ENCODE measurements at regions not wholly inside any gene's neighbourhood (a gene's known extent, or its start where the extent isn't known, plus 50 kb on each side); places are given as distances from the start of the nearest gene placed in this dataset.
"Not testable (repeated sequence)": the region's sequence is repeated elsewhere in the genome, so short reads cannot be mapped to it uniquely, and the experiment has no call there.

DNA sequence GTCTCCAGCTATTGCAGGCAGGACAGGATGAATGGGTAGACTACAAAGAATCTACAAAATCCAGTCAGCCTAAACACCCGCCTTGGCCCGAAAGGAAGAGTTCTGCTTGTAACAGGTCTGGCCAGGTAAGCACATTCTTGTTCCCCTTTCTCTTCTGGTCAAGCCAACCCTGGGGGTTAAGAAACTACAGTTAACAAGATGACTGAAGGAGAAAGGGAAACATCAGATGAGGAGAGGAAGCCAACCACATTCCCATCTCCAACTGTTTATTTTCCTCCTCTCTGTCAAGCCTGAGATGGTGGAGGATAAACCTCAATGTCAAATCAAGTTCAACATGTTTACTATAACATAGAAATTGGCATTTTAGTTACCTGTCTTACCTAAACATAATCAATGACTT lies 198.9 kb downstream of the IPMK start:
- DNase-seq (ENCODE audit: low read depth in 2 of 3, low spot score in 1 of 3), result no peak

DNA sequence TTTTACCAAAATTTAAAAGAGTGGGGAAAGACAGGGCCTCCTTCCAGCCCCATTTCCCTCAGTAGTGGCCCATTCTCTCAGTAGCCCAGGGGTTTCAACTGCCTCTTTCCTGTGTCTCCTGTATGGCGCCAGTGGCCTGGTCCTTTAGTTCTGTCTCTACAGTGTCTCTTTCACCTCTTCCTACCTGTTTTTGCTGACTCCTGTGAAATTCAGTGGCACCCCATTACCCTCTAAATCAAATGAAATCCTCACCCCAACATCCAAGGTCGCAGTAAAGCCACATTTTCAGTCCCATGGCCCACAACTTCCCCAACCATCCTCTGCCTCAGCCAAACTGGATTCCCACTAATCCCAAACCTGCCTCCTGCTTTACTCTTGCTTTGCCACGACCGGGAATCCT lies 200.7 kb downstream of the IPMK start:
- DNase-seq (ENCODE audit: low read depth in 2 of 3, low spot score in 1 of 3), result no peak

DNA sequence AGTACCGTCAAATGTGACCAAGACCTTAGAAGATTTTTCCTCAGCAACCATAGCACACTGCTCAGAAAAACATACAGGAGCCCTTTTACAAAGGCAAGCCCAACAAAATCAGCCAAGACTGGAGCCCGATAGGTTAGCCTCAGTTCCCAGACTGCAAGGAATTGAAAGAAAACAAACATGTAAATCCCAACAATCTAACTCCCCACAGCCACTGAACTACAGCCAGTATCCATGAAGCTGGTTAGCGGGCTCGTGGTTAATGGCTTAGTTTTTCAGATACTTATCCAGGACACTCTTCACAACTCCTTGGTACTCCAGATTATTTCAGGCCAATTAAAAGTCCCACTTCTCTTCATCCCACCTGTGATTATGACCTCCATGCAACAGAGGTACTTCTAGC lies 201.6 kb downstream of the IPMK start:
- no peak for DNase-seq (ENCODE audit: low read depth in 2 of 3, low spot score in 1 of 3)

DNA sequence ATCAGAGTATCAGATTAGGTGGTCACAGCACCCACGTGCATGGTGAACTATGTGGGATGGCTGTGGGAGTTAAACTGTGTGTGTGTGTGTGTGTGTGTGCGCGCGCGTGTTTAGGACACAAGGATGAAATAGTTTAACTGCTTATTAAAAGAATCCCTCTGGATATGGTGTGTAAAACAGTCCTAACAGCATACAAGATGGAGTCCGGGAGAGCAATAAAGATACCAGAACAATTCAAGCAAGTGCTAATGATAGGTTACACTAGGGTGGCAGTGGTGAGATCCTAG lies 202.2 kb downstream of the IPMK start:
- no peak for DNase-seq (ENCODE audit: low read depth in 2 of 3, low spot score in 1 of 3)

DNA sequence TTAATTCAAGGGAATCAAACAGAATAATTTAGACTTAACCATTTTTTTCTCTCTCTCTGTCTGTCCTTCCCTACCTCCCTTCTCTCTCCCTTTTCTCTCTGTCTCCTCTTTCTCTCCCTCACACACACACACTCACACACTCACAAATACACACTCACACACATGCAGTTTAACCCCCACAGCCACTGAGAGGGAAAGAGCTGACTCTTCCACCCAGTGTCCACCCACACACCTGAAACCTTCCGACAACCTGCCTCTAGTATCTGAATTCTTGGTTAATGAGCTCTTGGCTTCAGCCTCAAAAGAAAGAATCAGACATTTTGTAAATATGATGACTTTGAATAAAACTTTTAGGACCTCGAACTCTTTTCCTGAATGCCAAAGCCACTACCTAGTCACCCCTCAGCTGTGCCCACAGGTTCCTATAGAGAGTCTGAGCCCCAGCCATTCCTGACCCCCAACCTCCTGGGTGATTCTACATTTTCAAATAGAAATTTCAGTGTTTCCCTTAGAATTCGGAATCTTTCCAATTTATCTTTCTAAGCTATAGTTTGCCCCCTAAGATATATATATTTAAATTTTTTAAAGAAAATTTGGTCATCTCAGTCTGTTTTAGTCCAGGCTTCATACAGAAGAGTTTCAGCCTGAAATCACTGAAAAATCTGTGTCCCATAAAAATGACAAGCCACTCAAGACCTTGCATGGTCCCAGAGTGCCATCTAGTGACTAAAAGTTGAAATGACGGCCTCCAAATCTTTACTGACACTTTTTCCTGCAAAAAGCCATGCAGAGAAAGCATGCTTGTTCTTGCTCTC lies 202.8 kb downstream of the IPMK start:
- DNase-seq (ENCODE audit: low read depth in 2 of 3, low spot score in 1 of 3), result peak in 1 of 3 donors; percentile 11

DNA sequence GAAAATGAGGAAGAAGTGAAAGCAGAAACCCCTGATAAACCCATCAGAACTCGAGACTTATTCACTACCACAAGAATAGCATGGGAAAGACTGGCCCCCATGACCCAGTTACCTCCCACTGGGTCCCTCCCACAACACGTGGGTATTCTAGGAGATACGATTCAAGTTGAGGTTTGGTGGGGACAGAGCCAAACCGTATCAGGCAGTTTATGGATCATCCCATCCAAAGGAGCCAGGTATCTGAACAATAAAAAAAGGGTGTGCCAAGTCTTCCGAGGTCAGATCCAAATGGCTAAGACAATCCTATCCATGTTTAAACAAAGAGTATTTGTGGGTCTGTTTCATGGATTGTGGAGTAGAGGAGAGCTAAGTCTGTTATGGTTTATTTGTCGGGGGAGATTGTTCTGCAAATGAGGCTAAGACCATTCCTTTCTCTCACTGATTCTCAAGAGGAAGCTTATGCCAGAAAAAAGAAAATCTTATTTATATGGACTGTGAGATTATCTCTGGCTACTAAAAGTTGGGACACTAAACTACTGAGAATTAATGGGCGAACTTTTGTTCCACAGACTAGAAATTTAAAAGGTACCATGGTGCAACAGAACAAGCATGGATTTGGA lies 203.7 kb downstream of the IPMK start:
- DNase-seq (ENCODE audit: low read depth in 2 of 3, low spot score in 1 of 3), result no peak

DNA sequence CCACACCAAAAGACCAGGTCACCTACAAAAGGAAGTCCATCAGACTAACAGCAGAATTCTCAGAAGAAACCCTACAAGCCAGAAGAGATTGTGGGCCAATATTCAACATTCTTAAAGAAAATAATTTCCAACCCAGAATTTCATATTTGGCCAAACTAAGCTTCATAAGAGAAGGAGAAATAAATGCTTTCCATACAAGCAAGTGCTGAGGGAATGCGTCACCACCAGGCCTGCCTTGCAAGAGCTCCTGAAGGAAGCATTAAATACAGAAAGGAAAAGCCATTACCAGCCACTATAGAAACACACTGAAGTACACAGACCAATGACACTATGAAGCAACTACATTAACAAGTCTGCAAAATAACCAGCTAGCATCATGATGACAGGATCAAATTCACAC lies 209.0 kb downstream of the IPMK start:
- DNase-seq (ENCODE audit: low read depth in 2 of 3, low spot score in 1 of 3), result not testable (repeated sequence)

DNA sequence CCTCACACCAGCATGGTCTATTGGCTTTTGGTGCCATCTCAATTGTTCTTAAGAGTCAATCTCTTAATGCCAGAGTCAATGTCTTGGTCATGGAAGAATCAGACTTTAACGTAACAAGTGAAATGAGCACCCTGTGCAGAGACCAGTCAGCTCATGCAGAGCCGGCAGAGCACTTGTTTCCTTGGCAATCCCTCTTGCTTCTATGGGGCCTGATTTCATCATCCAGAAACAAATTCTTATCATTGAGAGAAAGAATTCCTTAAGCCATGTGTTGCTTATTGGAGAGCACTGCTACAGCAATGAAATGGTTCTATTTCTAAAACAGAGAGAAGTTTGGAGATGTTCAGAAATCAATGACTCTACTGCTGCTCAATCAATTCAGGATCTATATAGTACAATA lies 212.8 kb downstream of the IPMK start:
- DNase-seq (ENCODE audit: low read depth in 2 of 3, low spot score in 1 of 3), result no peak

DNA sequence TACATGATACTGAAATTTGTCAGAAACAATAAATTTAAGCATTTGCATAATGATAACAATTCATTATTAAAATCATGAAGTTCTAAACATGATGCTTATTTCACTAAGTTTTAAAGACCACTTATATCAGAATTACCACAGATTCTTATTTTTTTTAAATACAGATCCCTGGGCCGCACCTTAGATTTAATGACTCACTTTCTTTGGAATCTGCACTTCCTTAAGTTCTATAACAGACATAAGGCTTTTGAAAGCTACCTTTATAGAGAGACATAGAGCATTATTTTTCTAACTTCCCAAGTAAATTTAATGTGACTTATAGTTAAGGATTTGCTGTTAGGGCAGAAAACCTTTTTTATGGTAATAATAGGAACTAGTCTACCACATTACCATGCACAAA lies 214.9 kb downstream of the IPMK start:
- no peak for DNase-seq (ENCODE audit: low read depth in 2 of 3, low spot score in 1 of 3)

DNA sequence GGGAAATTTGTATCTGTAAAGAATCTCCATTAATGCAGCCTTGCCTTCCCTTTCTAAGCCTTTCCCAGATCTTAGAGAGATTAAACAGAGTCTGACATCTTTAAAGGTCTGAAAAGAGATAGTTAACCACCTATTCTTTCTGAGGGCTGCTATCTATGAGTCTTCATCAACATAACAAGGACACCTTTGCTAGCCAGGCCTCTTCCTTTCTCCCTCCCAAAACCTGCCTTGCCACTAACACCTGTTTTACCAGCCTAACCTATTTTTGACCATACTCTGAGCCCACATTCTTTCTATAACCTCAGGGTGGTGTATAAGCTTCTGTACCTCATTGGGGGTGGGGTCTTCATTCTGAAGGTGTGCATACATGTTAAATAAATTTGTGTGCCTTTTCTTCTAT lies 217.1 kb downstream of the IPMK start:
- no peak for DNase-seq (ENCODE audit: low read depth in 2 of 3, low spot score in 1 of 3)

DNA sequence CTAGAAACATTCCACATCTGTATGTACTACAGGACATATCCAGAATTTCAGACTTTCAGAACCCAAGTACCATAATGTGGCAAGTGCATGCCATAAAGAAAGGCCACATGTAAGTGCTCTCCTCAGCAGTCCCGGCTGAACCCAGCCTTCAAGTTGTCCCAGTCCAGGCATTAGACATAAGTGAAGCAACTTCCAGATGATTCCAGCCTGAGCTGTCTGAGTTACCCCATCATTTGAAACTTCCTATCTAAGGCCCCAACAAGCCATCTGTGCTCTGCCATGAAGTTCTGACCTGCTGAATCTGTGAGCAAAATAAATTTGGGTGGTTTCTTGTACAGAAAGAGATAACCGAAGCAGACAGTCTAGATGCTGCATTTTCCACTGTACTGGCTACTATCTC lies 218.8 kb downstream of the IPMK start:
- DNase-seq (ENCODE audit: low read depth in 2 of 3, low spot score in 1 of 3), result no peak

DNA sequence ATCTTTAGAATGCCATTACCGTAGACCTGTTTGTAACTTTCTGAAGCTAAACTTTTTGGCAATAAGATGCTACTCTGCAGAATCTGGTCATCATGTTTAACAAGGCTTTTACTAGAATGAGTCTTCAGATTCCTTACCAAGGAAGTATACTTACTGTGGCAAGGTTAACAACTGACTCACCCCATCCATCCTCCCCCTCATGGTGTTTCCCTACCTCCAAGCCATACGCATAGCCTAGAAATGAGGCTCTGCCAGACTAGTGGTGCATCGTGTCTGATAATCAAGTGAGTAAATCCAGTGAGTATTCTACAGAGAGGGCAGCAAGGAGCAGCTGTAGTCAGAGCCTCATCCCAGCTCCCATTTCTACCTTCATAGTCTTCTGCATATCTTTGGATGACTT lies 223.6 kb downstream of the IPMK start:
- no peak for DNase-seq (ENCODE audit: low read depth in 2 of 3, low spot score in 1 of 3)

DNA sequence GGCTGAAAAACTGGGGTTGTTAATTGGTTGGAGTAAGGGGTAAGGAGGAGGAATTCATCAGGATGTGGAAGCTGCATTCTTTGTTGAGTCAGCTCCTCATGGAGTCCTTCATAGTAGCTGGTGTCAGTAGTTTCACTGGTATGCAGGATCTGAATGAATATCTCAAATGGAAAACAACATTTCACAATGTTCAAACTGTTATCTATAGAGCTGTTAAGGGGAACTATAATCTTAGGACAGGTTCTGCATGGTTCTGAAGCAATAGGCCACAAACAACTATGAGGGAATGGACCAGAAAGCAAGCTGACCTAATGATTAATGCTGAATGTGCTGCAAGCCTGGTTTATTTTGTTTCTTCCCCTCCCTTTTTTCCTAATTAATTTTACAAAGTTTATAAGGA lies 225.8 kb downstream of the IPMK start:
- no peak for DNase-seq (ENCODE audit: low read depth in 2 of 3, low spot score in 1 of 3)

DNA sequence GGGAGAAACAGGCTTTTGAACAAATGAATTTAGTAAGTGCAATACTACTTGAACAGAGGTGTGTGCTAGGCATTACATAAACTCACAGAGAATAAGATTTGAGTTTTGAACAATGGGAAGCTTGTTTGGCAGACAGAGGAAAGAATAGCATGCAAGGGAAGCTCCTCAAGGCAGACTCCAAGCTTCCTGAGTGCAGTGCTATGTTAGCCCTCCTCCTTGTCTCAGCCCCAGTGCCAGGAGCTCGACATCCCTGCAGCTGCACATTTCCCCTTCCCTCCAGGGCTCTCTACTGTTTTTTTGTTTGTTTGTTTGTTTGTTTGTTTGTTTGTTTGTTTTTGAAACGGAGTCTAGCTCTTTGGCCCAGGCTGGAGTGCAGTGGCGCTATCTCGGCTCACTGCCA lies 237.5 kb downstream of the IPMK start:
- DNase-seq (ENCODE audit: low read depth in 2 of 3, low spot score in 1 of 3), result no peak

DNA sequence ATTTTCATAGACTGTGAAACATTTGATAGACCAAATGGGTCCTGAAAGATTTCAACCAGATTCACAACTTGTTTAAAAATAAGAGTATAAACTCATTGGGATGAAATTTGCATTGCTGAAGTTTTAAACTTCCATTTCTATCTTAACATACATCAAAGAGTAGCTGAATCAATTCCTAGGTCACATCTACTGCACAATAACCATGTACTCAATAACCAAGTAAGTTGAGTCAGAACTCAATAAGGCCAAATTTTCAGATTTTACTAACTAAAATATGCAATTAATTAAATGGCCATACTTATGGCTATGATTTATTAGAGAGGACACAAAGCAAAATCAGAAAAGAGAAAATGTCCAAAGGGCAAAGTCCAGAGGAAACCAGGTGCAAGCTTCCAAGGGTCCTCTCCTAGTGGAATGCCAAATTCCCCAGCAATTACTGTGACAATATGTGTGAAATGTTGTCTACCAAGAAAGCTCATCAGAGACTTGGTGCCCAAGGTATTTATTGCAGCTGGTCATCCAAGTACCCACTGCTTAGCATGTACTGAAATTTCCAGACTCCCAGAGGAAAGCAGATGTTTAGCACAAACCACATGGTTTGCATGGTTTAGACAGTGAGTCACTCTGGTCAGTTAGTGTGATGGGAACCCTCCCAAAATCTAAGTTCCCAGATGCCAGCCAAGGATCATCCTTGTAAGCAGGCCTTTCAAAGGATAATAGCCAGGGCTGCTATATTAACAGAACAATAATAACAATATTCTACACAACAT lies 238.9 kb downstream of the IPMK start:
- no peak for DNase-seq (ENCODE audit: low read depth in 2 of 3, low spot score in 1 of 3)

DNA sequence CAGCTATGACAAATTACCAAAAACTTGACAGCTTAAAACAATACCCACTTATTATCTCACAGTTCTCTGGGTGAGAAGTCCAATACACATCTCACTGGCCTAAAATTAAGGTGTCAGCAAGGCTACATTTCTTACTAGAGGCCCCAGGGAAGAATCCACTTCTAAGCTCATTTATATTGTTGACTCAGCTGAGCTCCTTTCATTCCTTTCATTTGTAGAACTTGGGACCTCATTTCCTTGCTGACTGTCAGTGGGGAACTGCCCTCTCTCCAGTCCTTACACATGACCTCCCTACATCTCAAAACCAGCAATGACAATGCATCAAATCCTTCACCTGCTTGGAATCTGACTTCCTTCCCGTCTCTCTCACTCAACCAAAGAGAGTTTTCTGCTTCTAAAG lies 240.3 kb downstream of the IPMK start:
- no peak for DNase-seq (ENCODE audit: low read depth in 2 of 3, low spot score in 1 of 3)

DNA sequence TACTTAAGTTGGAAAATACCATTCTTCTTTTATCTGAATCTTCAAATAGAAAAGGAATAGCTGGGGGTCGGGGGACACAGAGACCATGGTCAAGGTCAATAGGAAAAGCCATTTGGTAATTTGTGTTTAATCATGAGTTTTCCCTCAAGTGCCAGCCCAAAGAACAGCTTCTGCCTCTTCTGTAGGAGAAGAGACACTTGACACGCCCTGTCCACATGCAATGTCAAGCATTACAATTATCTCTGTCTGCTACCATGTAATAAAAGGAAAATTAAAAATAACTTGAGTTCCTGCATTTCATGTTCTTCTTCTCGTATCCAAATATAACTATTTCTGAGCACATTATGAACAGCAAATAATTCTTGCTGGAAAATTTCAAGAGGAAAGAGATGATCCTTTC lies 241.7 kb downstream of the IPMK start:
- no peak for DNase-seq (ENCODE audit: low read depth in 2 of 3, low spot score in 1 of 3)

DNA sequence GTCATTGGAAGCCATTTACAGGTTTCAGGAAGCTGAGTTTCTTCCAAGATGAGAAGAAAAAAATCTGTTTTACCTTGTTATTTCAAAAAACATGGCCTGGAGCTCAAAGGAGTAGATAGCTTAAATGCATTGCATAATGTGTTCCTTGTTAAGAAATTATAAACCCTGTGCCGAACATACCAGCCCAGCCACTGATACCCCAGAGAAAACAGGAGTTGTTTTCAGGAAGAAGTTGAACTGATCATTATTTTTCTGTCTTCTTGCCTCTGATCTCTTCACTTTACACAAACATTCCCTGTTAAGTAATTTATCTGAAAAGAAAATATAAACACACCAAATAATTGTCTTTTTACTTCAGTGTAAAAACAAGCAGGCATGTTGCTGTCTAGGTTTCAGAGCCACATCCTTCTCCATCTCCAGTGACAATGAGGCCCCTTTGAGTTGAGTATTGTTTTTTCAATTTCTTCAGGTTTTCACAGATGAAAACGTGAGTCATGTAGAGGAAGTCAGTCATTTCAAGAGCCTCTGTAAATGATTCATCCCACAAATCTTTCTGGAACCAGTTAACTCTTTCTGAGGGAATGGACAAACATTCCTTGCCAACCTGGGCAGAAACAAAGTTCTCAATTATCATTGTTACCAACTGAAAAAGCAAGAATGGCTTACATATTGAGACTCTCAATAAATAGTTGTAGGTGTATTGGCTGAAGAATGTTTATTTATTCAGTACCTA lies 244.2 kb downstream of the IPMK start:
- no peak for DNase-seq (ENCODE audit: low read depth in 2 of 3, low spot score in 1 of 3)

DNA sequence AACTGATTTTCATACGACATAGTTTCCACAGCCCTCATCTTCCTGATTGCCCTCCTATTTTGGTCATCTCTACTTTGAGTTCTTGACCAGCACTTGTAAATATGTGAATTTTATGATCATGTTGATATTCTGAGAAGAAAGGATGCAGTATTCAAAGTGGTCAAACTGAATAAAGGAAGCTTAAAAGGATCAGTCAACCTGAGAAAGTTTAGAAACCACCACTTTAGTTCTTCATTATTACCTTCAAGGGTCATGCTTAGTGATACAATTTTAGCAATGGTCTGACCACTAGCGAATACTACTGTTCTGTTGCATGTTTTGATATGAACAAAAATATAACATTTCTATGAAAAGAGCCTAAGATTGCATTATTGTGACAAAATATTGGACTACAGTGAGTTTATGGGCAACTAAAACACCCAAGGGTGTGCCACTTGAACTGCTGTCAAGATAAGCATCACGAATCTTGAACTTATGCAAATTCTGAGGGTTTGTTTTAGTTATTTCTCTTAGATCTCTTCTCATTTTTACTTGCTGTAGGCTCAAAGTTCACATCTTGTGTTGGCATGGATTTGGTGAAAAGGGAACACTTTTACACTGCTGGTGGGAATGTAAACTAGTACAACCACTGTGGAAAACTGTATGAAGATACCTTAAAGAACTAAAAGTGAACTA lies 247.7 kb downstream of the IPMK start:
- no peak for DNase-seq (ENCODE audit: low read depth in 2 of 3, low spot score in 1 of 3)

DNA sequence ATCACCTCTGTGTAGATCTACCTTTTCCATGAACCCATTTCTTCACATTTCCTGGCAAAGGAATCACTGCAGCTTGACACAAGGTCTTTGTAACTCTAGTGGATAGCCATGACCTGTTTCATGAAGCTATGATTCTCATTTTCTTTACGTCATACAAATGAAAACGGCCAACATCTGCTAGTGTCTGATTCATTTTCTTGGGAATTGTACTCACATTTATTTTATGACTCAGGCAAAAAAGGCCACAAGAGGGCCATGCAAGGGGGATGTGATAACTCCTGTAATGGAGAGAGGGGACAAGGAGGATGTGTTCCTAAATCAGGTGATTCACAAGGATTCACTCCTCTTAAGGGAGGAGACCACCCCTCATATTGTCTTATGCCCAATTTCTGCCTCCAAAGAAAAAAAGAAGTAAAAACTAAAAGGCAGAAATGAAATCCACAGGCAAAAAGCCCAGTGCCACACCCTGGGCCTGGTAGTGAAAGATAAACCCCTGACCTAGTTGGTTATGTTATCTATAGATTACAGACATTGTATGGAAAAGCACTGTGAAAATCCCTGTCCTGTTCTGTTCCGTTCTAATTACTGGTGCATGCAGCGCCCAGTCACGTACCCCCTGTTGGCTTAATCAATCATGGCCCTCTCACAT lies 249.9 kb downstream of the IPMK start:
- no peak for DNase-seq (ENCODE audit: low read depth in 2 of 3, low spot score in 1 of 3)

DNA sequence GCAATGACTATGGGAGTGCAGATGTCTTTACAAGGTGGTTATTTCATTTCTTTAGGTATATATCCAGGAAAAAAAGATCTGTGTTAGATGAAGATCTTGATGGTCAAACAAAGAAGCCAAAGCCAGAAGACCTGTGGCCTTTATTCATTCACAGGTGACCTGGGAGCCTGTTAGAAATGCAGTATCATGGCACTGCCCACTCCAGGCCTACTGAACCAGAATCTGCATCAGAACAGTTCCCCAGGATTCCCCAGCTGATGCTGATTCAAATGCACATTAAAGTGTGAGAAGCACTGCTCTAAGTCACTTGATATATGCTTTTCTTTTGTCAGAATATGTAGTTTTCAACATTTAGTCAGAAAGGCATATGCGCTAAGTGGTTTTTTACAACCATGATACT lies 251.1 kb downstream of the IPMK start:
- no peak for DNase-seq (ENCODE audit: low read depth in 2 of 3, low spot score in 1 of 3)
